ENCODE measurements at regions not wholly inside any gene's neighbourhood (a gene's known extent, or its start where the extent isn't known, plus 50 kb on each side); places are given as distances from the start of the nearest gene placed in this dataset.
A peak's percentile ranks its signal among the peaks of the same experiment; 100 is the strongest.

GRCh38 chr21:28436286-28436932, 556.3 kb downstream of the LTN1 start:
- intact Hi-C loops (cut with DNase I; ENCODE audit: low total_unique reads) = no loop called here
- Histone ChIP-seq H3K4me3 (no peak overlapping the region), H3K36me3 (no peaks in the 10 kb centered on the region), H3K9me3 (no peaks in the 10 kb centered on the region), H3K27me3 (no peaks in the 10 kb centered on the region), H3K27ac (peak overlapping the region; percentile 81 to 85), H3K4me1 (peaks cover 0 to 3% of the 10 kb centered on the region in 2 donors)
- no peak for TF ChIP-seq CTCF (IDR thresholded peaks at IDR 0.05)
- TF ChIP-seq POLR2A (IDR thresholded peaks at IDR 0.05) = no peak
- DNase-seq = peak; percentile 65 to 81

- intact Hi-C loops (cut with DNase I; ENCODE audit: low total_unique reads) = no loop called here
- no peak for DNase-seq
- Histone ChIP-seq H3K4me3 (no peak overlapping the region), H3K9me3 (no peaks in the 10 kb centered on the region), H3K36me3 (no peaks in the 10 kb centered on the region), H3K27ac (no peak overlapping the region), H3K27me3 (no peaks in the 10 kb centered on the region), H3K4me1 (no peaks in the 10 kb centered on the region)
- no peak for TF ChIP-seq CTCF (IDR thresholded peaks at IDR 0.05)
- TF ChIP-seq POLR2A (IDR thresholded peaks at IDR 0.05) = no peak
Measured at GRCh38 chr21:28431527-28432200, 561.0 kb downstream of the LTN1 start.

- no peaks in the 10 kb centered on the region for H3K27me3 ChIP-seq
- intact Hi-C loops (cut with DNase I; ENCODE audit: low total_unique reads) = no loop called here
- no peaks in the 10 kb centered on the region for H3K36me3 ChIP-seq
- no peak overlapping the region for H3K4me3 ChIP-seq
- H3K27ac ChIP-seq = no peak overlapping the region
- no peak for DNase-seq
- H3K4me1 ChIP-seq = no peaks in the 10 kb centered on the region
- H3K9me3 ChIP-seq = no peaks in the 10 kb centered on the region
- TF ChIP-seq CTCF (IDR thresholded peaks at IDR 0.05) = no peak
Measured at GRCh38 chr21:28431022-28431421, 561.7 kb downstream of the LTN1 start.

GRCh38 chr21:28429161-28429560, 563.5 kb downstream of the LTN1 start:
- intact Hi-C loops (cut with DNase I; ENCODE audit: low total_unique reads) = no loop called here
- Histone ChIP-seq H3K9me3 (no peaks in the 10 kb centered on the region), H3K4me1 (no peaks in the 10 kb centered on the region), H3K36me3 (no peaks in the 10 kb centered on the region), H3K4me3 (no peak overlapping the region), H3K27ac (no peak overlapping the region), H3K27me3 (no peaks in the 10 kb centered on the region)
- DNase-seq = no peak
- TF ChIP-seq POLR2A (IDR thresholded peaks at IDR 0.05) (no peak), CTCF (IDR thresholded peaks at IDR 0.05) (no peak)

GRCh38 chr21:28427394-28428022, 565.2 kb downstream of the LTN1 start:
- intact Hi-C loops (cut with DNase I; ENCODE audit: low total_unique reads) = no loop called here
- no peaks in the 10 kb centered on the region for H3K9me3 ChIP-seq
- H3K27ac ChIP-seq = no peak overlapping the region
- no peak for TF ChIP-seq POLR2A (IDR thresholded peaks at IDR 0.05)
- no peak for TF ChIP-seq CTCF (IDR thresholded peaks at IDR 0.05)
- H3K27me3 ChIP-seq = no peaks in the 10 kb centered on the region
- no peaks in the 10 kb centered on the region for H3K36me3 ChIP-seq
- DNase-seq = no peak
- H3K4me1 ChIP-seq = no peaks in the 10 kb centered on the region
- H3K4me3 ChIP-seq = no peak overlapping the region

Data from uterus (tissue), 3 donors.